ENCODE measurements at regions not wholly inside any gene's neighbourhood (a gene's known extent, or its start where the extent isn't known, plus 50 kb on each side); places are given as distances from the start of the nearest gene placed in this dataset.
"Not testable (repeated sequence)": the region's sequence is repeated elsewhere in the genome, so short reads cannot be mapped to it uniquely, and the experiment has no call there.

GRCh38 chr9:7615344-7615743 is 184.2 kb downstream of the DMAC1 start:
- DNase-seq: no peak

GRCh38 chr9:7613931-7614330 is 185.6 kb downstream of the DMAC1 start:
- DNase-seq: no peak

GRCh38 chr9:7608261-7608660 is 191.3 kb downstream of the DMAC1 start:
- no peak for DNase-seq

GRCh38 chr9:7607421-7607820 is 192.2 kb downstream of the DMAC1 start:
- DNase-seq: no peak

- no peak for DNase-seq
These were observed 193.0 kb downstream of the DMAC1 start for GRCh38 chr9:7606591-7606990.

- DNase-seq: no peak
These were observed 197.8 kb downstream of the DMAC1 start for GRCh38 chr9:7601739-7602138.

- DNase-seq: no peak
These were observed 201.9 kb downstream of the DMAC1 start for GRCh38 chr9:7597716-7598115.

GRCh38 chr9:7592321-7593316 is 207.0 kb downstream of the DMAC1 start:
- DNase-seq: no peak

- DNase-seq: no peak
These were observed 208.1 kb downstream of the DMAC1 start for GRCh38 chr9:7591501-7591900.

GRCh38 chr9:7580568-7580967 is 219.0 kb downstream of the DMAC1 start:
- no peak for DNase-seq

- no peak for DNase-seq
These were observed 220.2 kb downstream of the DMAC1 start for GRCh38 chr9:7579351-7579750.

- DNase-seq: no peak
These were observed 220.6 kb downstream of the DMAC1 start for GRCh38 chr9:7578951-7579350.

- peak; percentile 53 for DNase-seq
These were observed 229.4 kb downstream of the DMAC1 start for GRCh38 chr9:7570107-7570720.

GRCh38 chr9:7567687-7568086 is 231.9 kb downstream of the DMAC1 start:
- DNase-seq: no peak

GRCh38 chr9:7561527-7562080 is 238.0 kb downstream of the DMAC1 start:
- no peak for DNase-seq

- DNase-seq: no peak
These were observed 238.8 kb downstream of the DMAC1 start for GRCh38 chr9:7560669-7561305.

- DNase-seq: no peak
These were observed 244.9 kb downstream of the DMAC1 start for GRCh38 chr9:7554699-7555098.

GRCh38 chr9:7552706-7553105 is 246.9 kb downstream of the DMAC1 start:
- DNase-seq: not testable (repeated sequence)

- DNase-seq: no peak
These were observed 250.3 kb downstream of the DMAC1 start for GRCh38 chr9:7549249-7549648.

- no peak for DNase-seq
These were observed 253.3 kb downstream of the DMAC1 start for GRCh38 chr9:7546261-7546660.

- no peak for DNase-seq
These were observed 254.0 kb downstream of the DMAC1 start for GRCh38 chr9:7545371-7546165.

- no peak for DNase-seq
These were observed 256.9 kb downstream of the DMAC1 start for GRCh38 chr9:7542693-7543092.

GRCh38 chr9:7542126-7542525 is 257.5 kb downstream of the DMAC1 start:
- DNase-seq: no peak
